HL-60 (cell line): ENCODE measurements at regions not wholly inside any gene's neighbourhood (a gene's known extent, or its start where the extent isn't known, plus 50 kb on each side); places are given as distances from the start of the nearest gene placed in this dataset.

ENCODE experiments used
- CTCF ChIP-seq: IDR thresholded peaks from one replicate; pipeline ENCODE4 v1.5.1; 2011; ENCODE audit warnings: low read length, control low read depth, inconsistent platforms; ENCODE audit not compliant: insufficient read depth
- GABPA ChIP-seq: IDR thresholded peaks from 2 replicates; pipeline ENCODE4 v1.6.1; 2012; ENCODE audit warnings: low read depth
- POLR2AphosphoS5 ChIP-seq: IDR thresholded peaks from 2 replicates; pipeline ENCODE4 v1.6.1; 2012; ENCODE audit warnings: low read depth
- REST ChIP-seq: IDR thresholded peaks from 2 replicates; pipeline ENCODE4 v1.6.1; 2012; ENCODE audit warnings: low read depth; ENCODE audit not compliant: insufficient replicate concordance
- SPI1 ChIP-seq: IDR thresholded peaks from 2 replicates; pipeline ENCODE4 v1.6.1; 2012; ENCODE audit warnings: low read depth, mild to moderate bottlenecking, borderline replicate concordance

GRCh38 chr1:244971552-244972216 lies 107.3 kb upstream of the HNRNPU start:
- no peak for TF ChIP-seq REST
- TF ChIP-seq CTCF = no peak
- TF ChIP-seq SPI1 = no peak
- no peak for TF ChIP-seq POLR2AphosphoS5
- no peak for TF ChIP-seq GABPA
